K562 (cell line): ENCODE measurements at regions not wholly inside any gene's neighbourhood (a gene's known extent, or its start where the extent isn't known, plus 50 kb on each side); places are given as distances from the start of the nearest gene placed in this dataset.

Source experiments
- KLF10 ChIP-seq: fragments of 250-450 bp; sonication (Bioruptor Pico); IDR thresholded peaks from 2 replicates; pipeline ENCODE4 v1.6.1; 2021; ENCODE audit warnings: matching md5 sums
- MCM2 ChIP-seq: fragments of 450-650 bp; IDR thresholded peaks from 2 replicates; pipeline ENCODE4 v1.6.1; 2017; ENCODE audit warnings: low read depth, mild to moderate bottlenecking
- PATZ1 ChIP-seq: fragments of 250-450 bp; sonication (Bioruptor Pico); IDR thresholded peaks from 2 replicates; pipeline ENCODE4 v1.5.0; 2020; ENCODE audit warnings: mild to moderate bottlenecking, borderline replicate concordance
- U2AF1 ChIP-seq: fragments of 200-400 bp; formaldehyde crosslinking; optimal IDR thresholded peaks from 2 replicates; pipeline ENCODE3; 2017; ENCODE audit warnings: mild to moderate bottlenecking, low read depth, low read length, moderate library complexity
- TF ChIP-seq, protein P1 (sequence below): fragments of 250-450 bp; sonication (Bioruptor Pico); IDR thresholded peaks from 2 replicates; pipeline ENCODE4 v1.4.0; 2020; ENCODE audit warnings: mild to moderate bottlenecking
- TF ChIP-seq, protein P2 (sequence below): IDR thresholded peaks from 2 replicates; pipeline ENCODE4 v1.6.1; 2014; ENCODE audit warnings: antibody characterized with exemption

GRCh38 chr11:29352273-29352795 lies 664.5 kb downstream of the KCNA4 start (continued):
- TF ChIP-seq, protein P1, sequence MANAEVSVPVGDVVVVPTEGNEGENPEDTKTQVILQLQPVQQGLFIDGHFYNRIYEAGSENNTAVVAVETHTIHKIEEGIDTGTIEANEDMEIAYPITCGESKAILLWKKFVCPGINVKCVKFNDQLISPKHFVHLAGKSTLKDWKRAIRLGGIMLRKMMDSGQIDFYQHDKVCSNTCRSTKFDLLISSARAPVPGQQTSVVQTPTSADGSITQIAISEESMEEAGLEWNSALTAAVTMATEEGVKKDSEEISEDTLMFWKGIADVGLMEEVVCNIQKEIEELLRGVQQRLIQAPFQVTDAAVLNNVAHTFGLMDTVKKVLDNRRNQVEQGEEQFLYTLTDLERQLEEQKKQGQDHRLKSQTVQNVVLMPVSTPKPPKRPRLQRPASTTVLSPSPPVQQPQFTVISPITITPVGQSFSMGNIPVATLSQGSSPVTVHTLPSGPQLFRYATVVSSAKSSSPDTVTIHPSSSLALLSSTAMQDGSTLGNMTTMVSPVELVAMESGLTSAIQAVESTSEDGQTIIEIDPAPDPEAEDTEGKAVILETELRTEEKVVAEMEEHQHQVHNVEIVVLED (CRISPR knock-in tag), result no peak
- TF ChIP-seq MCM2 (no peak), U2AF1 (no peak), PATZ1 (CRISPR knock-in tag) (no peak), KLF10 (CRISPR knock-in tag) (no peak)
- TF ChIP-seq, protein P2, sequence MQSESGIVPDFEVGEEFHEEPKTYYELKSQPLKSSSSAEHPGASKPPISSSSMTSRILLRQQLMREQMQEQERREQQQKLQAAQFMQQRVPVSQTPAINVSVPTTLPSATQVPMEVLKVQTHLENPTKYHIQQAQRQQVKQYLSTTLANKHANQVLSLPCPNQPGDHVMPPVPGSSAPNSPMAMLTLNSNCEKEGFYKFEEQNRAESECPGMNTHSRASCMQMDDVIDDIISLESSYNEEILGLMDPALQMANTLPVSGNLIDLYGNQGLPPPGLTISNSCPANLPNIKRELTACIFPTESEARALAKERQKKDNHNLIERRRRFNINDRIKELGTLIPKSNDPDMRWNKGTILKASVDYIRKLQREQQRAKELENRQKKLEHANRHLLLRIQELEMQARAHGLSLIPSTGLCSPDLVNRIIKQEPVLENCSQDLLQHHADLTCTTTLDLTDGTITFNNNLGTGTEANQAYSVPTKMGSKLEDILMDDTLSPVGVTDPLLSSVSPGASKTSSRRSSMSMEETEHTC, result no peak
